ENCODE measurements at regions not wholly inside any gene's neighbourhood (a gene's known extent, or its start where the extent isn't known, plus 50 kb on each side); places are given as distances from the start of the nearest gene placed in this dataset.

- H3F3A ChIP-seq (replicated peaks; ENCODE audit: insufficient read depth), result no peaks in the 10 kb centered on the region
- H3K27ac ChIP-seq (ENCODE audit: low read depth in 2 of 2, low read length in 1 of 2), result no peak overlapping the region
- H3K36me3 ChIP-seq (replicated peaks in 1 of 2; ENCODE audit: control insufficient read depth in 1 of 2, insufficient read depth in 2 of 2, low read length in 1 of 2), result no peaks in the 10 kb centered on the region
- WGBS (ENCODE audit: low lambda C conversion rate), result 27% methylated on average over 7 of the region's 7 CpGs
- no peaks in the 10 kb centered on the region for H3K79me2 ChIP-seq (ENCODE audit: insufficient read depth)
- H3K9me3 ChIP-seq, result no peaks in the 10 kb centered on the region
- no peak overlapping the region for H2AFZ ChIP-seq (ENCODE audit: low read depth)
- no peak overlapping the region for H3K4me2 ChIP-seq
- H4K20me1 ChIP-seq (ENCODE audit: insufficient read depth), result no peaks in the 10 kb centered on the region
- TF ChIP-seq, protein P1, sequence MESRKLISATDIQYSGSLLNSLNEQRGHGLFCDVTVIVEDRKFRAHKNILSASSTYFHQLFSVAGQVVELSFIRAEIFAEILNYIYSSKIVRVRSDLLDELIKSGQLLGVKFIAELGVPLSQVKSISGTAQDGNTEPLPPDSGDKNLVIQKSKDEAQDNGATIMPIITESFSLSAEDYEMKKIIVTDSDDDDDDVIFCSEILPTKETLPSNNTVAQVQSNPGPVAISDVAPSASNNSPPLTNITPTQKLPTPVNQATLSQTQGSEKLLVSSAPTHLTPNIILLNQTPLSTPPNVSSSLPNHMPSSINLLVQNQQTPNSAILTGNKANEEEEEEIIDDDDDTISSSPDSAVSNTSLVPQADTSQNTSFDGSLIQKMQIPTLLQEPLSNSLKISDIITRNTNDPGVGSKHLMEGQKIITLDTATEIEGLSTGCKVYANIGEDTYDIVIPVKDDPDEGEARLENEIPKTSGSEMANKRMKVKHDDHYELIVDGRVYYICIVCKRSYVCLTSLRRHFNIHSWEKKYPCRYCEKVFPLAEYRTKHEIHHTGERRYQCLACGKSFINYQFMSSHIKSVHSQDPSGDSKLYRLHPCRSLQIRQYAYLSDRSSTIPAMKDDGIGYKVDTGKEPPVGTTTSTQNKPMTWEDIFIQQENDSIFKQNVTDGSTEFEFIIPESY (IDR thresholded peaks at IDR 0.05; ENCODE audit: borderline replicate concordance, low read depth), result no peak
- no peak for TF ChIP-seq PBX3 (IDR thresholded peaks at IDR 0.05)
- H3K9me2 ChIP-seq, result no peaks in the 10 kb centered on the region
- DNase-seq, result no peak
- CTCF ChIA-PET, result no interaction called here
- peaks cover 0 to 20% of the 10 kb centered on the region in 2 experiments; a peak in 2 of 4 replicates for H3K4me1 ChIP-seq (ENCODE audit: control insufficient read depth in 1 of 2, insufficient read depth in 2 of 2, low read depth in 1 of 2, low read length in 1 of 2)
- no peak overlapping the region for H3K4me3 ChIP-seq (ENCODE audit: low read depth in 2 of 2, low read length in 1 of 2)
- H3K27me3 ChIP-seq (ENCODE audit: insufficient read depth), result no peaks in the 10 kb centered on the region
- POLR2A ChIA-PET, result no interaction called here
- H3K9ac ChIP-seq, result no peak overlapping the region
These were observed 286.3 kb downstream of the FGFR2 start for GRCh38 chr10:121311812-121312443.

DNA sequence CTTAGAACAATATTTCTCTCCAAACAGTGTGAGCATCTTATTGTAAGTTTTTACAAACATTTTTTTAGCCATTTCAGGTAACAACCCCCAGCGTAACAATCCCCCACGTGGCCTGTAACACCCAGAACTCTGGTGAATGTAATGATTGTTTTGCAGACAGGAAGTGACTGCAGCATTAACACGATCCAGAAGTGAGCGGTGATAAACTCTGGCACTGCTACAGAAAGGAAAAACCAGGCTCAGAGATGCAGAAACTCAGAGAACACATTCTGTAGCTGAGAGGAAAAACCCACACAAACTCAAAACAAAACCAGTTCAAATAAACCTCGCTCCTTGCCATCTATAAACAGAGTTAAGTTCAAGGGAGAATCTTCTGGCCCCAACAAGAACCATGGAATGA, 285.7 kb downstream of the FGFR2 start:
- Histone ChIP-seq H3K9me3 (no peaks in the 10 kb centered on the region), H3K4me2 (no peak overlapping the region), H3K27me3 (ENCODE audit: insufficient read depth) (no peaks in the 10 kb centered on the region), H4K20me1 (ENCODE audit: insufficient read depth) (no peaks in the 10 kb centered on the region), H3K4me3 (ENCODE audit: low read depth in 2 of 2, low read length in 1 of 2) (no peak overlapping the region), H3K36me3 (replicated peaks in 1 of 2; ENCODE audit: control insufficient read depth in 1 of 2, insufficient read depth in 2 of 2, low read length in 1 of 2) (no peaks in the 10 kb centered on the region), H3F3A (replicated peaks; ENCODE audit: insufficient read depth) (no peaks in the 10 kb centered on the region), H3K27ac (ENCODE audit: low read depth in 2 of 2, low read length in 1 of 2) (peak overlapping the region in 1 of 2 experiments; percentile 22; a peak in 1 of 4 replicates), H3K79me2 (ENCODE audit: insufficient read depth) (no peaks in the 10 kb centered on the region), H2AFZ (ENCODE audit: low read depth) (no peak overlapping the region), H3K9me2 (no peaks in the 10 kb centered on the region), H3K9ac (no peak overlapping the region), H3K4me1 (ENCODE audit: control insufficient read depth in 1 of 2, insufficient read depth in 2 of 2, low read depth in 1 of 2, low read length in 1 of 2) (peaks cover 0 to 20% of the 10 kb centered on the region in 2 experiments; a peak in 2 of 4 replicates)
- POLR2A ChIA-PET, result no interaction called here
- WGBS (ENCODE audit: low lambda C conversion rate), result 16% methylated on average over 5 of the region's 5 CpGs
- CTCF ChIA-PET, result interaction anchor here (1.0 kb wide), 1 partner anchor 184 kb away, joined by 4 read pairs; no protein-coding TSS in a partner anchor
- TF ChIP-seq RCOR1 (IDR thresholded peaks at IDR 0.05; ENCODE audit: low read length) (peak; percentile 35; the same call in 1 of the 2 replicates), CHD2 (IDR thresholded peaks at IDR 0.05; ENCODE audit: low read length, partially characterized antibody) (peak; percentile 37), RAD21 (IDR thresholded peaks at IDR 0.05; ENCODE audit: low read length) (no peak), EP300 (IDR thresholded peaks at IDR 0.05; ENCODE audit: borderline replicate concordance in 1 of 2, low read depth in 1 of 2, low read length in 1 of 2) (peak in 1 of 2 experiments; percentile 47; a peak in 1 of 4 replicates), FOXJ3 (CRISPR knock-in tag; IDR thresholded peaks at IDR 0.05) (0 out of 2 replicates have a peak, but pooled peaks have one; percentile 26), RFX5 (IDR thresholded peaks at IDR 0.05; ENCODE audit: low read length) (no peak), MXI1 (IDR thresholded peaks at IDR 0.05; ENCODE audit: low read depth, low read length) (peak; percentile 26; the same call in 1 of the 2 replicates), YY1 (IDR thresholded peaks at IDR 0.05; ENCODE audit: low read depth) (no peak)
- TF ChIP-seq, protein P2, sequence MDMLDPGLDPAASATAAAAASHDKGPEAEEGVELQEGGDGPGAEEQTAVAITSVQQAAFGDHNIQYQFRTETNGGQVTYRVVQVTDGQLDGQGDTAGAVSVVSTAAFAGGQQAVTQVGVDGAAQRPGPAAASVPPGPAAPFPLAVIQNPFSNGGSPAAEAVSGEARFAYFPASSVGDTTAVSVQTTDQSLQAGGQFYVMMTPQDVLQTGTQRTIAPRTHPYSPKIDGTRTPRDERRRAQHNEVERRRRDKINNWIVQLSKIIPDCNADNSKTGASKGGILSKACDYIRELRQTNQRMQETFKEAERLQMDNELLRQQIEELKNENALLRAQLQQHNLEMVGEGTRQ (IDR thresholded peaks at IDR 0.05; ENCODE audit: borderline replicate concordance, low read depth, low read length), result no peak
- peak; percentile 27 for DNase-seq

Measured in SK-N-SH (cell line).